Stimulated activated CD4-positive, alpha-beta T cell treated with anti-CD3 and anti-CD28 coated beads, Interleukin-4, amount 100 ng/mL, for 1 hour (primary cell): ENCODE measurements at regions not wholly inside any gene's neighbourhood (a gene's known extent, or its start where the extent isn't known, plus 50 kb on each side); places are given as distances from the start of the nearest gene placed in this dataset.

ENCODE experiments used
- DNase-seq: peaks from one replicate; pipeline ENCODE4 v3.0.0-alpha.2; 2020

GRCh38 chr12:13486794-13487193 is 290.3 kb downstream of the EMP1 start:
- DNase-seq = no peak

GRCh38 chr12:13478650-13479181 is 282.2 kb downstream of the EMP1 start:
- no peak for DNase-seq

DNA sequence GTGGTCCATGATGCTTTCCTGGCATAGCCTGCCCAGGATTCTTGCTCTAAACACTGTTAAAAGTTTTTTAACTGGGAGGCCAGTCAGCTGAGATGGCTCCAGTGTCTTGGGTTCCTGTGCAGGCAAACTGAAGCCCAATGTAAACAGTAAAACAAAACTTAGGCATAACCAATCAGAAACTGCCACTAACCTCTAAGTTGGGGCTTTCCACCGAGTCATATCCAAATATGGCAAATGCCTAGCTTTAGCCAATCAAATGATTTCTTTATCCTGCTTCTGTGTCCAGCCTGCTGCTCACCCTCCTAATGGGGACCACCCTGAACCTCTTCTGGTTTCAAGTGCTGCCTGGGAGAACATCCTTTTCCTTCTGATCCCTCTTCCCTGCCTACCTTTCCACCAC is 277.9 kb downstream of the EMP1 start:
- no peak for DNase-seq

DNA sequence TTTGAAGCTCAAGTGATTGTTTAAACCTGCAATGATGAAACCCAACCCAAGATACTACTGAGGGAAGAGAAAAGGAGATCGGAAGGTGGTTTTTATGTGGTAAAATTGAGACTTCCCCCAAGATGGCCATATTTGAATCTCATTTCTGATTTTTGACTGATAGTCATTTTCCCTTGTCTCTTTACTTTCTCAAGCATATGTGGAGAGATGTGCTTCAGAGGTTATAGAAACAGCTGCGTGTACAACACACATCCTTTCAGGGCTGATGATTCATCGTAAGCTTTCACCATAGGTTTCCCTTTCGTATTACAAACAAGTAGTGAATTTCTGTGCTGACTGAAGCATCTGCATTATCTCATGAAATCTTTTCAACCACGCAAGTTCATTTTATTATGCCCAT is 276.2 kb downstream of the EMP1 start:
- DNase-seq = no peak

DNA sequence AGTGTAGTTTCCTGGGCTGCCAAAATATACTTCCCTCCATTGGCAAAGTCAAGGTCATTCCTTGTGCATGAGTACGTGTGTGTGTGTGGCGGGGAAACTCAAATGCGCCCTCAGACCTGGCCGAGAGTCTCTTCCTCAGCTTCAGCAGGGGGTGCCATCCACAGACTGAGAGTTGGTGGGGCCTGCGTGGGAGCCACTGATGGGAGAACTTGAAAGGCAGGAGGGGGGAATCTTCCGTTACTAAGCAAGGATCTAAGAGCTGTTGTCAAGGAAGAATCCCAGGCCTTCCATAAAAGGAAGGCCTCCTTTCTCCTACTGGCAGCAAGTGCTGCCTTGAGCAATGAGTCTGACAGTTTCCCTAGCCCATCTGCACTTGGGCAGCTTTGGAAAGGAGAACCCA is 274.9 kb downstream of the EMP1 start:
- no peak for DNase-seq

DNA sequence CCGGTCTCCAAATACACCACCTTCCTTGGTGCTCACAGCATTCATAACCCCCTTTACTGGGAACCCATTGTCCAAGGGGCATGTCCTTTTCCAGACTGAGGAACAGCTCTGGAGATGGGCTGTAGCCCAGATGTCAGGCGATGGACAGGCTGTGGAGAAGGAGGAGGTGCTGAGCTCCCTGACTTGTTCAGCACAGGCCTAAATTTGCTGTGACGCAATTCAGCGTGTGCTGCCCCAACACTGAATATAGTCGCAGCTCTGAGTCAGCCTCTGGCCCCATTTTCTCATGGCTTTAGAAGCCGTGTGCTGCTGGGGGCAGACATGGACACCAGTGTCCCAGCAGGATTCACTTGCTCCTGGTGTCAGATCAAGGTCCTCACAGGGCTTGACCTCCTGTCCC is 269.1 kb downstream of the EMP1 start:
- DNase-seq = no peak

GRCh38 chr12:13463189-13463588 is 266.7 kb downstream of the EMP1 start:
- no peak for DNase-seq

- DNase-seq = no peak
Measured at GRCh38 chr12:13462450-13462849, 265.9 kb downstream of the EMP1 start.

GRCh38 chr12:13455778-13456144 is 259.2 kb downstream of the EMP1 start:
- DNase-seq = no peak

GRCh38 chr12:13454991-13455777 is 258.7 kb downstream of the EMP1 start:
- DNase-seq = no peak

DNA sequence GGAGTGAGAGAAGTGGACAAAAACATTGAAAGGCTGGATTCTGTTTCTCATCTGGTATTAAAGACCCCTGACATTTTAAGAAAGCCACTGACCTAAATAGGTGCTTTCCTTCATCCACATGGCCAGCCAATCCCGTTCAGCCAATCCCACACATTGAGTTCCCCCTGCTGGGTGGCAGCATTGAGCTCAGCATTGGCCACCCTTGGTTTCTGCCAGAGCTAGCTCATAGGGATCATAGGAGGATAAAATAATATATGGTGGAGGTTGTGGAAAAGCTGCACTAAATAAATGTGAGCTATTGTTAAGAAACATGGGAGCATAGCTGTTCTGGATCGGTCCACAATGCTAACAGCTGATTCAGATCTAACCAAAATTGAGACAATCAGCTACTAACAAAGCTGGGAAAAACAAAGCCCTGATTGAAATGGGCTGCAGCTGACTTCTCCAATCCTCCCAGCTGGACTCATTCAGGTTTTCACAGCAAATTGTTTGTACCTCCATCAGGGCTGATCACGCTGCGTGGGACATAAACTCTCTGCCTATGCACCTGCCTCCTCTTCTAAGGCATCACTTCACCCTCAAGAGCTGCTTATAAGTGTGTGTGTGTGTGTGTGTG is 256.5 kb downstream of the EMP1 start:
- DNase-seq = no peak

DNA sequence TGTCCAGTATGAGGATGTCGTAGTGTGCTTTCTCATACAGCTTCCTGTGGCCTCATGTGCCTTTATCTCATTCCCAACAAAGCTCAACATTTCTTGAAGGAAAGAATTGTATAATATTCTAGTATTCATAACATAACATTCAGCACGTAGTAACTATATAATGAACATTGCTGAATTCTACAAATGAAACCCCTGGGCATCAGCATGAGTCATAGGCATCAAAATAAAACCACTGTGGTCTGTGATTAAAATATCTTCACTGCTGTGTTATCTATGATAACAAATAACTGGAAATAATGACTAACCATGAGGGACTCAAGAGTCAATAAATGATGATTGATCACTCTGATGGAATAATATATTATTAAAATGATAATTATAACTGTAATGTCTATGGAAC is 255.2 kb downstream of the EMP1 start:
- no peak for DNase-seq

- DNase-seq = no peak
Measured at GRCh38 chr12:13450231-13451080, 253.9 kb downstream of the EMP1 start.

- no peak for DNase-seq
Measured at GRCh38 chr12:13444076-13444475, 247.6 kb downstream of the EMP1 start.

DNA sequence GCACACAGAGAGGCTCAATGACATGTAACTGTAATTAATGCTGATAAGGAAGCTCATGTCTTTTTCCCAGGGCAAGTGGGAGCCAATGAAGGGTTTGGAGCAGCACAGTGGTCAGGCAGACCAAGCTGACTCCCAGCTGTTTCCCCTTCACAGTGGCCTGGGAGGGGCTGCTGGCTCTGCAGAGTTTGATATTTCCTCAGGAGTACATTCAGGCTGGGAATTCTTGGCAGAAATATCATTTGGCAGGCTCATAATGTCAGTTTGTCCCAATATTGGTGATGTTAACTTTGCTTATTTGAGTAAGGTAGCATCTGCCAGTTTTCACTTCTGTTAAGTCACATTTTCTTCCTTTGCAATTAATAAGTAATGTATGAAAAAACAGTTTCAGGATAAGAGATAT is 247.0 kb downstream of the EMP1 start:
- no peak for DNase-seq

- DNase-seq = no peak
Measured at GRCh38 chr12:13443028-13443427, 246.5 kb downstream of the EMP1 start.

- DNase-seq = no peak
Measured at GRCh38 chr12:13442457-13442856, 245.9 kb downstream of the EMP1 start.

- no peak for DNase-seq
Measured at GRCh38 chr12:13440844-13441243, 244.3 kb downstream of the EMP1 start.

GRCh38 chr12:13437541-13437940 is 241.0 kb downstream of the EMP1 start:
- no peak for DNase-seq

GRCh38 chr12:13436696-13437391 is 240.3 kb downstream of the EMP1 start:
- DNase-seq = no peak

- DNase-seq = no peak
Measured at GRCh38 chr12:13436182-13436581, 239.7 kb downstream of the EMP1 start.

- no peak for DNase-seq
Measured at GRCh38 chr12:13435235-13435933, 238.9 kb downstream of the EMP1 start.
